HFF-Myc (cell line): ENCODE measurements at regions not wholly inside any gene's neighbourhood (a gene's known extent, or its start where the extent isn't known, plus 50 kb on each side); places are given as distances from the start of the nearest gene placed in this dataset.

Experiments used
- DNase-seq: peaks from one replicate; pipeline ENCODE4 v3.0.0-alpha.2; 2011; ENCODE audit warnings: low read depth; ENCODE audit errors: extremely low read depth
- H3K4me3 ChIP-seq: replicated peaks from 2 replicates; pipeline ENCODE4 v1.5.1; 2011; ENCODE audit warnings: low read depth, mild to moderate bottlenecking, control low read depth, low read length
- CTCF ChIP-seq: IDR thresholded peaks from 2 replicates; pipeline ENCODE4 v1.5.1; 2012; ENCODE audit warnings: mild to moderate bottlenecking, low read depth, low read length, control low read depth; ENCODE audit errors: missing control alignments

GRCh38 chr5:123269436-123269835, 153.8 kb downstream of the CEP120 start:
- DNase-seq = no peak
- TF ChIP-seq CTCF = no peak
- H3K4me3 ChIP-seq = no peak overlapping the region

- DNase-seq = no peak
- no peak overlapping the region for H3K4me3 ChIP-seq
- no peak for TF ChIP-seq CTCF
Measured at GRCh38 chr5:123266365-123266764, 156.8 kb downstream of the CEP120 start.

- TF ChIP-seq CTCF = no peak
- H3K4me3 ChIP-seq = no peak overlapping the region
- no peak for DNase-seq
Measured at GRCh38 chr5:123265551-123265950, 157.7 kb downstream of the CEP120 start.

- no peak for TF ChIP-seq CTCF
- no peak overlapping the region for H3K4me3 ChIP-seq
- no peak for DNase-seq
Measured at GRCh38 chr5:123264394-123264793, 158.8 kb downstream of the CEP120 start.

GRCh38 chr5:123263859-123264258, 159.3 kb downstream of the CEP120 start:
- no peak for TF ChIP-seq CTCF
- DNase-seq = no peak
- H3K4me3 ChIP-seq = no peak overlapping the region

GRCh38 chr5:123262216-123262823, 160.9 kb downstream of the CEP120 start:
- H3K4me3 ChIP-seq = no peak overlapping the region
- DNase-seq = no peak
- no peak for TF ChIP-seq CTCF

GRCh38 chr5:123261752-123262151, 161.5 kb downstream of the CEP120 start:
- H3K4me3 ChIP-seq = no peak overlapping the region
- no peak for TF ChIP-seq CTCF
- peak; percentile 12 for DNase-seq
